GM12864 (cell line): ENCODE measurements at regions not wholly inside any gene's neighbourhood (a gene's known extent, or its start where the extent isn't known, plus 50 kb on each side); places are given as distances from the start of the nearest gene placed in this dataset.

Experiments
- DNase-seq: peaks from one replicate; pipeline ENCODE4 v3.0.0-alpha.2; 2011; ENCODE audit warnings: low read depth
- H3K4me3 ChIP-seq: 2 replicates; pipeline ENCODE4 v1.5.1; 2011; ENCODE audit warnings: mild to moderate bottlenecking, low read depth, low read length, control low read depth
- CTCF ChIP-seq: IDR thresholded peaks from 2 replicates; pipeline ENCODE4 v1.5.1; 2011; ENCODE audit warnings: low read depth, mild to moderate bottlenecking, moderate library complexity, low read length, control low read depth, inconsistent platforms; ENCODE audit errors: missing control alignments

- DNase-seq = no peak
- no peak for TF ChIP-seq CTCF
- H3K4me3 ChIP-seq = no peak overlapping the region
These were observed 77.6 kb upstream of the MOCS1 start for GRCh38 chr6:40011844-40012243.

- no peak for TF ChIP-seq CTCF
- H3K4me3 ChIP-seq = no peak overlapping the region
- no peak for DNase-seq
These were observed 66.8 kb upstream of the MOCS1 start for GRCh38 chr6:40000964-40001515.

GRCh38 chr6:39999006-39999867, 65.0 kb upstream of the MOCS1 start:
- no peak for DNase-seq
- no peak overlapping the region for H3K4me3 ChIP-seq
- no peak for TF ChIP-seq CTCF

- no peak for TF ChIP-seq CTCF
- no peak overlapping the region for H3K4me3 ChIP-seq
- no peak for DNase-seq
These were observed 63.9 kb upstream of the MOCS1 start for GRCh38 chr6:39998126-39998525.

- DNase-seq = no peak
- no peak for TF ChIP-seq CTCF
- no peak overlapping the region for H3K4me3 ChIP-seq
These were observed 62.9 kb upstream of the MOCS1 start for GRCh38 chr6:39997101-39997635.

GRCh38 chr6:39995633-39996032, 61.4 kb upstream of the MOCS1 start:
- H3K4me3 ChIP-seq = no peak overlapping the region
- no peak for TF ChIP-seq CTCF
- DNase-seq = no peak
